Neural progenitor cell (in vitro differentiated cells): ENCODE measurements at regions not wholly inside any gene's neighbourhood (a gene's known extent, or its start where the extent isn't known, plus 50 kb on each side); places are given as distances from the start of the nearest gene placed in this dataset.

Experiments used
- DNase-seq: peaks from one replicate; pipeline ENCODE4 v3.0.0-alpha.2; 2016; ENCODE audit warnings: low spot score
- H2AFZ ChIP-seq: fragments of 200-600 bp; sonication (generic); replicated peaks from 2 replicates; pipeline ENCODE4 v1.6.1; 2016; ENCODE audit warnings: antibody characterized with exemption
- H3F3A ChIP-seq: fragments of 200-600 bp; sonication (generic); 2 replicates; pipeline ENCODE4 v1.6.1; 2016; ENCODE audit warnings: antibody characterized with exemption, low read depth
- H3K27ac ChIP-seq: fragments of 200-600 bp; sonication (generic); 2 replicates; pipeline ENCODE4 v1.5.1; 2016; ENCODE audit warnings: mild to moderate bottlenecking
- H3K27me3 ChIP-seq: fragments of 200-600 bp; sonication (generic); 2 replicates; pipeline ENCODE4 v1.6.1; 2016; ENCODE audit warnings: mild to moderate bottlenecking, moderate library complexity
- H3K36me3 ChIP-seq: fragments of 200-600 bp; sonication (generic); 2 replicates; pipeline ENCODE4 v1.5.1; 2016
- H3K4me1 ChIP-seq: fragments of 200-600 bp; sonication (generic); 2 replicates; pipeline ENCODE4 v1.6.1; 2016; ENCODE audit warnings: mixed run types
- H3K4me2 ChIP-seq: fragments of 200-600 bp; sonication (generic); 2 replicates; pipeline ENCODE4 v1.6.1; 2016
- H3K4me3 ChIP-seq: fragments of 200-600 bp; sonication (generic); 2 replicates; pipeline ENCODE4 v1.5.1; 2016
- H3K79me2 ChIP-seq: fragments of 200-600 bp; sonication (generic); 2 replicates; pipeline ENCODE4 v1.6.1; 2016; ENCODE audit warnings: low read depth
- H3K9ac ChIP-seq: fragments of 200-600 bp; sonication (generic); 2 replicates; pipeline ENCODE4 v1.6.1; 2016
- H3K9me3 ChIP-seq: fragments of 200-600 bp; sonication (generic); 2 replicates; pipeline ENCODE4 v1.5.1; 2016; ENCODE audit warnings: low read depth
- H4K20me1 ChIP-seq: fragments of 200-600 bp; sonication (generic); 2 replicates; pipeline ENCODE4 v1.6.1; 2016; ENCODE audit warnings: low read depth
- H3K27ac Mint-ChIP-seq: 3 replicates; pipeline ENCODE4 v1.8.0; 2021; ENCODE audit warnings: mixed read lengths
- H3K27me3 Mint-ChIP-seq: 2 replicates; pipeline ENCODE4 v1.8.0; 2022; ENCODE audit warnings: low read depth, mild to moderate bottlenecking, inconsistent platforms, moderate library complexity, mixed read lengths; ENCODE audit not compliant: insufficient read depth
- H3K36me3 Mint-ChIP-seq: 3 replicates; pipeline ENCODE4 v1.8.0; 2021; ENCODE audit warnings: mixed read lengths
- H3K4me1 Mint-ChIP-seq: 3 replicates; pipeline ENCODE4 v1.8.0; 2021; ENCODE audit warnings: mixed read lengths
- H3K4me3 Mint-ChIP-seq: 3 replicates; pipeline ENCODE4 v1.8.0; 2021; ENCODE audit warnings: mild to moderate bottlenecking, moderate library complexity, mixed read lengths
- H3K9me3 Mint-ChIP-seq: 3 replicates; pipeline ENCODE4 v1.8.0; 2020; ENCODE audit warnings: mixed read lengths
- CTCF ChIP-seq: fragments of 200-600 bp; sonication (generic); IDR thresholded peaks from 2 replicates; pipeline ENCODE4 v1.5.1; 2017; ENCODE audit warnings: antibody characterized with exemption, mild to moderate bottlenecking
- EZH2 ChIP-seq: fragments of 200-600 bp; sonication (generic); IDR thresholded peaks from 2 replicates; pipeline ENCODE4 v1.6.1; 2017; ENCODE audit warnings: antibody characterized with exemption, mild to moderate bottlenecking, moderate library complexity
- EZH2phosphoT487 ChIP-seq: fragments of 200-600 bp; sonication (generic); IDR thresholded peaks from 2 replicates; pipeline ENCODE4 v1.6.1; 2017; ENCODE audit warnings: antibody characterized with exemption

- no peaks in the 10 kb centered on the region for H3K27me3 ChIP-seq
- DNase-seq = no peak
- H3K27ac ChIP-seq = no peak overlapping the region
- H3K4me1 Mint-ChIP-seq = no peaks in the 10 kb centered on the region
- no peak overlapping the region for H3K4me3 ChIP-seq
- no peak overlapping the region for H3K4me2 ChIP-seq
- H2AFZ ChIP-seq = peak overlapping the region; percentile 84
- H3F3A ChIP-seq = no peaks in the 10 kb centered on the region
- no peaks in the 10 kb centered on the region for H3K36me3 Mint-ChIP-seq
- no peak for TF ChIP-seq CTCF
- TF ChIP-seq EZH2 = no peak
- TF ChIP-seq EZH2phosphoT487 = no peak
- H3K9me3 Mint-ChIP-seq = no peaks in the 10 kb centered on the region
- H3K36me3 ChIP-seq = no peaks in the 10 kb centered on the region
- no peaks in the 10 kb centered on the region for H3K9me3 ChIP-seq
- H3K27ac Mint-ChIP-seq = no peak overlapping the region
- H3K4me3 Mint-ChIP-seq = no peak overlapping the region
- H3K27me3 Mint-ChIP-seq = peaks cover 2% of the 10 kb centered on the region
- no peaks in the 10 kb centered on the region for H4K20me1 ChIP-seq
- H3K9ac ChIP-seq = no peak overlapping the region
- H3K79me2 ChIP-seq = no peaks in the 10 kb centered on the region
- H3K4me1 ChIP-seq = no peaks in the 10 kb centered on the region
Measured at GRCh38 chr13:58051807-58052375, 420.3 kb downstream of the PCDH17 start.

- DNase-seq = no peak
- Histone ChIP-seq H3K79me2 (no peaks in the 10 kb centered on the region), H3K9me3 (no peaks in the 10 kb centered on the region), H3K4me2 (no peak overlapping the region), H4K20me1 (no peaks in the 10 kb centered on the region), H3K4me3 (no peak overlapping the region), H3K9ac (no peak overlapping the region), H2AFZ (no peak overlapping the region), H3F3A (no peaks in the 10 kb centered on the region), H3K27ac (no peak overlapping the region), H3K4me1 (no peaks in the 10 kb centered on the region), H3K36me3 (no peaks in the 10 kb centered on the region), H3K27me3 (no peaks in the 10 kb centered on the region)
- H3K4me1 Mint-ChIP-seq = no peaks in the 10 kb centered on the region
- H3K9me3 Mint-ChIP-seq = no peaks in the 10 kb centered on the region
- TF ChIP-seq EZH2phosphoT487 = no peak
- no peak for TF ChIP-seq CTCF
- no peak for TF ChIP-seq EZH2
- H3K27ac Mint-ChIP-seq = no peak overlapping the region
- no peaks in the 10 kb centered on the region for H3K27me3 Mint-ChIP-seq
- H3K36me3 Mint-ChIP-seq = no peaks in the 10 kb centered on the region
- H3K4me3 Mint-ChIP-seq = no peak overlapping the region
Measured at GRCh38 chr13:58056426-58056825, 424.9 kb downstream of the PCDH17 start.

GRCh38 chr13:58059624-58060023 is 428.1 kb downstream of the PCDH17 start:
- H2AFZ ChIP-seq = no peak overlapping the region
- no peaks in the 10 kb centered on the region for H3K4me1 ChIP-seq
- no peaks in the 10 kb centered on the region for H3K27me3 ChIP-seq
- no peaks in the 10 kb centered on the region for H3K9me3 Mint-ChIP-seq
- no peaks in the 10 kb centered on the region for H3K36me3 ChIP-seq
- no peaks in the 10 kb centered on the region for H3K9me3 ChIP-seq
- H3F3A ChIP-seq = no peaks in the 10 kb centered on the region
- H3K36me3 Mint-ChIP-seq = no peaks in the 10 kb centered on the region
- H3K9ac ChIP-seq = no peak overlapping the region
- no peak overlapping the region for H3K4me3 ChIP-seq
- no peak for TF ChIP-seq EZH2
- TF ChIP-seq EZH2phosphoT487 = no peak
- TF ChIP-seq CTCF = no peak
- no peaks in the 10 kb centered on the region for H3K4me1 Mint-ChIP-seq
- no peak overlapping the region for H3K27ac ChIP-seq
- no peak overlapping the region for H3K4me2 ChIP-seq
- H3K27me3 Mint-ChIP-seq = no peaks in the 10 kb centered on the region
- no peak overlapping the region for H3K27ac Mint-ChIP-seq
- H3K4me3 Mint-ChIP-seq = no peak overlapping the region
- H4K20me1 ChIP-seq = no peaks in the 10 kb centered on the region
- DNase-seq = no peak
- H3K79me2 ChIP-seq = no peaks in the 10 kb centered on the region
